Left ventricle myocardium inferior (tissue), 1 donor: ENCODE measurements at regions not wholly inside any gene's neighbourhood (a gene's known extent, or its start where the extent isn't known, plus 50 kb on each side); places are given as distances from the start of the nearest gene placed in this dataset.
"Not testable (repeated sequence)": the region's sequence is repeated elsewhere in the genome, so short reads cannot be mapped to it uniquely, and the experiment has no call there.

ENCODE experiments used
- DNase-seq: peaks from one replicate; pipeline ENCODE4 v3.0.0-alpha.2; 2020
- H3K27ac ChIP-seq: fragments of 200-600 bp; replicated peaks from 2 replicates; pipeline ENCODE4 v1.8.0; 2021
- H3K27me3 ChIP-seq: fragments of 200-600 bp; 2 replicates; pipeline ENCODE4 v1.8.0; 2021; ENCODE audit warnings: low read depth
- H3K36me3 ChIP-seq: fragments of 200-600 bp; 2 replicates; pipeline ENCODE4 v1.8.0; 2021
- H3K4me1 ChIP-seq: fragments of 200-600 bp; 2 replicates; pipeline ENCODE4 v1.8.0; 2021
- H3K4me3 ChIP-seq: fragments of 200-600 bp; 2 replicates; pipeline ENCODE4 v1.8.0; 2021; ENCODE audit warnings: mild to moderate bottlenecking, moderate library complexity
- H3K9me3 ChIP-seq: fragments of 200-600 bp; replicated peaks from 2 replicates; pipeline ENCODE4 v1.8.0; 2021
- CTCF ChIP-seq: fragments of 200-600 bp; IDR thresholded peaks from 2 replicates; pipeline ENCODE4 v1.8.0; 2021; ENCODE audit warnings: antibody characterized with exemption, mild to moderate bottlenecking, borderline replicate concordance
- intact Hi-C: fragments of 100-400 bp; cut with micrococcal nuclease; formaldehyde crosslinking; loops from one replicate; pipeline ENCODE4 v1.11.0; 2022
- donor health status: DM: no; HTN: yes; CAD: no; lungs with severe emphysema.

- H3K4me3 ChIP-seq = no peak overlapping the region
- no peak for TF ChIP-seq CTCF
- H3K27ac ChIP-seq = no peak overlapping the region
- H3K36me3 ChIP-seq = no peaks in the 10 kb centered on the region
- DNase-seq = no peak
- no peaks in the 10 kb centered on the region for H3K27me3 ChIP-seq
- intact Hi-C loops = no loop called here
- H3K9me3 ChIP-seq = no peaks in the 10 kb centered on the region
- no peaks in the 10 kb centered on the region for H3K4me1 ChIP-seq
Observed at GRCh38 chr6:80489911-80490635, 383.6 kb downstream of the BCKDHB start.

GRCh38 chr6:80488190-80488589 is 381.7 kb downstream of the BCKDHB start:
- DNase-seq = no peak

GRCh38 chr6:80485494-80485893 is 379.0 kb downstream of the BCKDHB start:
- H3K27ac ChIP-seq, H3K9me3 ChIP-seq, H3K4me3 ChIP-seq, H3K4me1 ChIP-seq, DNase-seq, intact Hi-C loops, H3K36me3 ChIP-seq, H3K27me3 ChIP-seq: not testable (repeated sequence)

More at GRCh38 chr6:80488190-80488589, 381.7 kb downstream of the BCKDHB start:
- Histone ChIP-seq H3K27ac (no peak overlapping the region), H3K27me3 (no peaks in the 10 kb centered on the region), H3K4me1 (no peaks in the 10 kb centered on the region), H3K4me3 (no peak overlapping the region), H3K9me3 (no peaks in the 10 kb centered on the region), H3K36me3 (no peaks in the 10 kb centered on the region)
- intact Hi-C loops = no loop called here
- TF ChIP-seq CTCF = no peak

- Histone ChIP-seq H3K27ac (no peak overlapping the region), H3K4me3 (no peak overlapping the region), H3K9me3 (no peaks in the 10 kb centered on the region), H3K4me1 (no peaks in the 10 kb centered on the region), H3K27me3 (no peaks in the 10 kb centered on the region), H3K36me3 (no peaks in the 10 kb centered on the region)
- no peak for TF ChIP-seq CTCF
- no peak for DNase-seq
- intact Hi-C loops = no loop called here
Observed at GRCh38 chr6:80482056-80482455, 375.6 kb downstream of the BCKDHB start.

- no peaks in the 10 kb centered on the region for H3K4me1 ChIP-seq
- no peak overlapping the region for H3K27ac ChIP-seq
- intact Hi-C loops = no loop called here
- H3K4me3 ChIP-seq = no peak overlapping the region
- H3K36me3 ChIP-seq = no peaks in the 10 kb centered on the region
- no peak for TF ChIP-seq CTCF
- no peak for DNase-seq
- H3K27me3 ChIP-seq = no peaks in the 10 kb centered on the region
- H3K9me3 ChIP-seq = no peaks in the 10 kb centered on the region
Observed at GRCh38 chr6:80480421-80481157, 374.1 kb downstream of the BCKDHB start.

GRCh38 chr6:80478030-80478429 is 371.6 kb downstream of the BCKDHB start:
- no peaks in the 10 kb centered on the region for H3K36me3 ChIP-seq
- no peaks in the 10 kb centered on the region for H3K4me1 ChIP-seq
- no peak overlapping the region for H3K27ac ChIP-seq
- no peak overlapping the region for H3K4me3 ChIP-seq
- H3K27me3 ChIP-seq = no peaks in the 10 kb centered on the region
- no peak for DNase-seq
- TF ChIP-seq CTCF = no peak
- H3K9me3 ChIP-seq = no peaks in the 10 kb centered on the region
- intact Hi-C loops = no loop called here
